ENCODE measurements at regions not wholly inside any gene's neighbourhood (a gene's known extent, or its start where the extent isn't known, plus 50 kb on each side); places are given as distances from the start of the nearest gene placed in this dataset.
A peak's percentile ranks its signal among the peaks of the same experiment; 100 is the strongest.

DNA sequence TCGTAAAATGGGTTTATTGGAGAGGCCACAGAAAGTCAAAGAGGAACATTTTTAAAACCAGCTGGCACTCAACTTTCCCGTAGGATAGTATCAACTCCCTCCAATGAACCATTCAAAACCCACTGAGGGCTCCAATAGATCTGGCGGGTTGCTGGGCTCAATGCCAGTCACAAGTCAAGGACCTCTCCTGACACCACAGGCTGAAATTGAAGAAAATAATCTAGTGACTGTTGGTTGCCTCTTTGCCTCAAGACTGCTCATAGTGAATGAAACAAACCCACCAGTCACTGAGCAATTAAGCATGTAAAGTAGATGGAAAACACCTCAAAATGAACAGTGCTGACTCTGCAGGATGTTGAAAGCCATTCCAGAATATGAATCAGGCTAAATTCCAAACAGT is 500.6 kb upstream of the AGTR1 start:
- H3K4me3 ChIP-seq = no peak overlapping the region
- TF ChIP-seq MAFK (IDR thresholded peaks at IDR 0.05; ENCODE audit: partially characterized antibody) (peak; percentile 13), ESRRA (IDR thresholded peaks at IDR 0.05; ENCODE audit: borderline replicate concordance, low read length) (no peak), EHMT2 (IDR thresholded peaks at IDR 0.05; ENCODE audit: low read depth) (no peak)
- H3K9me3 ChIP-seq = no peaks in the 10 kb centered on the region
- H3K4me2 ChIP-seq = no peak overlapping the region
- no peaks in the 10 kb centered on the region for H3K4me1 ChIP-seq
- DNase-seq (ENCODE audit: low read depth in 1 of 2, low spot score in 1 of 2) (no peak), FAIRE-seq (no peak), ATAC-seq (no peak)
- CTCF ChIA-PET = no interaction called here
- no peak overlapping the region for H3K27ac ChIP-seq
- 21% methylated on average over 3 of the region's 3 CpGs for WGBS (ENCODE audit: missing lambda C conversion rate)
- POLR2A ChIA-PET = no interaction called here

DNA sequence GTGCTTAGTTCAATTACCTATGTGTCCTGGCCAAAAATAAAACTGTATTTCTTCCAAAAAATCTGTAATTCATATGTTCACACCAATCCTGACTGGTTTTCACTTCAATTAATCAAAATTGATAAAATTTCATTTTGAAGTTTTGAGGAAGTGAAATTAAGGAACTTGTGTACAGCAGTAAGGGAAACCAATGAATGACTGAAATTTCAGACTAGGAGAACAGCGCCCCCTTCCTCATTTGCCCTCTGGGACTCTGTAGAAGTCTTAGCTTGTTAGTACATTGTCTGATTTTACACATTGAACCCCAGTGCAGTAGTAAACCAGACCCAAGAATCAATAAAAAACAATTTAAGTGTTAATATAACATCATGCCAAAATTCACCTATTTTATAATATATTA is 495.3 kb upstream of the AGTR1 start:
- no peak overlapping the region for H3K4me2 ChIP-seq
- H3K27ac ChIP-seq = no peak overlapping the region
- no peak for TF ChIP-seq EP300 (IDR thresholded peaks at IDR 0.05)
- TF ChIP-seq, protein P1, sequence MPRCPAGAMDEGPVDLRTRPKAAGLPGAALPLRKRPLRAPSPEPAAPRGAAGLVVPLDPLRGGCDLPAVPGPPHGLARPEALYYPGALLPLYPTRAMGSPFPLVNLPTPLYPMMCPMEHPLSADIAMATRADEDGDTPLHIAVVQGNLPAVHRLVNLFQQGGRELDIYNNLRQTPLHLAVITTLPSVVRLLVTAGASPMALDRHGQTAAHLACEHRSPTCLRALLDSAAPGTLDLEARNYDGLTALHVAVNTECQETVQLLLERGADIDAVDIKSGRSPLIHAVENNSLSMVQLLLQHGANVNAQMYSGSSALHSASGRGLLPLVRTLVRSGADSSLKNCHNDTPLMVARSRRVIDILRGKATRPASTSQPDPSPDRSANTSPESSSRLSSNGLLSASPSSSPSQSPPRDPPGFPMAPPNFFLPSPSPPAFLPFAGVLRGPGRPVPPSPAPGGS (IDR thresholded peaks at IDR 0.05) = no peak
- no peak for TF ChIP-seq MYC (IDR thresholded peaks at IDR 0.05; ENCODE audit: borderline replicate concordance, low read length)
- TF ChIP-seq CHD2 (IDR thresholded peaks at IDR 0.05; ENCODE audit: low read length, partially characterized antibody) = no peak
- TF ChIP-seq GATA3 (IDR thresholded peaks at IDR 0.05; ENCODE audit: borderline replicate concordance) = no peak
- TF ChIP-seq POLR2AphosphoS2 (conservative IDR thresholded peaks at IDR 0.05; ENCODE audit: low read length) = no peak
- no peak for TF ChIP-seq SMC3 (IDR thresholded peaks at IDR 0.05)
- TF ChIP-seq ZSCAN20 (CRISPR knock-in tag; IDR thresholded peaks at IDR 0.05) = no peak
- TF ChIP-seq ZFP36 (IDR thresholded peaks at IDR 0.05; ENCODE audit: borderline replicate concordance, partially characterized antibody) = no peak
- TF ChIP-seq JUN (IDR thresholded peaks at IDR 0.05) = no peak
- no peak for TF ChIP-seq ZC3H11A (IDR thresholded peaks at IDR 0.05)
- TF ChIP-seq BHLHE40 (IDR thresholded peaks at IDR 0.05; ENCODE audit: low read depth, low read length) = no peak
- no peak for TF ChIP-seq RCOR1 (IDR thresholded peaks at IDR 0.05; ENCODE audit: low read depth, low read length)
- no peak for TF ChIP-seq KDM5A (IDR thresholded peaks at IDR 0.05)
- TF ChIP-seq NPAS2 (CRISPR knock-in tag; IDR thresholded peaks at IDR 0.05; ENCODE audit: borderline replicate concordance) = no peak
- TF ChIP-seq HOXB13 (CRISPR knock-in tag; IDR thresholded peaks at IDR 0.05; ENCODE audit: low read depth) = no peak
- TF ChIP-seq, protein P2, sequence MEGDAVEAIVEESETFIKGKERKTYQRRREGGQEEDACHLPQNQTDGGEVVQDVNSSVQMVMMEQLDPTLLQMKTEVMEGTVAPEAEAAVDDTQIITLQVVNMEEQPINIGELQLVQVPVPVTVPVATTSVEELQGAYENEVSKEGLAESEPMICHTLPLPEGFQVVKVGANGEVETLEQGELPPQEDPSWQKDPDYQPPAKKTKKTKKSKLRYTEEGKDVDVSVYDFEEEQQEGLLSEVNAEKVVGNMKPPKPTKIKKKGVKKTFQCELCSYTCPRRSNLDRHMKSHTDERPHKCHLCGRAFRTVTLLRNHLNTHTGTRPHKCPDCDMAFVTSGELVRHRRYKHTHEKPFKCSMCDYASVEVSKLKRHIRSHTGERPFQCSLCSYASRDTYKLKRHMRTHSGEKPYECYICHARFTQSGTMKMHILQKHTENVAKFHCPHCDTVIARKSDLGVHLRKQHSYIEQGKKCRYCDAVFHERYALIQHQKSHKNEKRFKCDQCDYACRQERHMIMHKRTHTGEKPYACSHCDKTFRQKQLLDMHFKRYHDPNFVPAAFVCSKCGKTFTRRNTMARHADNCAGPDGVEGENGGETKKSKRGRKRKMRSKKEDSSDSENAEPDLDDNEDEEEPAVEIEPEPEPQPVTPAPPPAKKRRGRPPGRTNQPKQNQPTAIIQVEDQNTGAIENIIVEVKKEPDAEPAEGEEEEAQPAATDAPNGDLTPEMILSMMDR (IDR thresholded peaks at IDR 0.05) = no peak
- TF ChIP-seq MAFK (IDR thresholded peaks at IDR 0.05; ENCODE audit: partially characterized antibody) = no peak
- TF ChIP-seq RARB (CRISPR knock-in tag; IDR thresholded peaks at IDR 0.05) = no peak
- TF ChIP-seq, protein P3, sequence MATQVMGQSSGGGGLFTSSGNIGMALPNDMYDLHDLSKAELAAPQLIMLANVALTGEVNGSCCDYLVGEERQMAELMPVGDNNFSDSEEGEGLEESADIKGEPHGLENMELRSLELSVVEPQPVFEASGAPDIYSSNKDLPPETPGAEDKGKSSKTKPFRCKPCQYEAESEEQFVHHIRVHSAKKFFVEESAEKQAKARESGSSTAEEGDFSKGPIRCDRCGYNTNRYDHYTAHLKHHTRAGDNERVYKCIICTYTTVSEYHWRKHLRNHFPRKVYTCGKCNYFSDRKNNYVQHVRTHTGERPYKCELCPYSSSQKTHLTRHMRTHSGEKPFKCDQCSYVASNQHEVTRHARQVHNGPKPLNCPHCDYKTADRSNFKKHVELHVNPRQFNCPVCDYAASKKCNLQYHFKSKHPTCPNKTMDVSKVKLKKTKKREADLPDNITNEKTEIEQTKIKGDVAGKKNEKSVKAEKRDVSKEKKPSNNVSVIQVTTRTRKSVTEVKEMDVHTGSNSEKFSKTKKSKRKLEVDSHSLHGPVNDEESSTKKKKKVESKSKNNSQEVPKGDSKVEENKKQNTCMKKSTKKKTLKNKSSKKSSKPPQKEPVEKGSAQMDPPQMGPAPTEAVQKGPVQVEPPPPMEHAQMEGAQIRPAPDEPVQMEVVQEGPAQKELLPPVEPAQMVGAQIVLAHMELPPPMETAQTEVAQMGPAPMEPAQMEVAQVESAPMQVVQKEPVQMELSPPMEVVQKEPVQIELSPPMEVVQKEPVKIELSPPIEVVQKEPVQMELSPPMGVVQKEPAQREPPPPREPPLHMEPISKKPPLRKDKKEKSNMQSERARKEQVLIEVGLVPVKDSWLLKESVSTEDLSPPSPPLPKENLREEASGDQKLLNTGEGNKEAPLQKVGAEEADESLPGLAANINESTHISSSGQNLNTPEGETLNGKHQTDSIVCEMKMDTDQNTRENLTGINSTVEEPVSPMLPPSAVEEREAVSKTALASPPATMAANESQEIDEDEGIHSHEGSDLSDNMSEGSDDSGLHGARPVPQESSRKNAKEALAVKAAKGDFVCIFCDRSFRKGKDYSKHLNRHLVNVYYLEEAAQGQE (IDR thresholded peaks at IDR 0.05) = no peak
- DNase-seq (ENCODE audit: low read depth in 1 of 2, low spot score in 1 of 2) (no peak), FAIRE-seq (no peak), ATAC-seq (no peak)
- H3K4me3 ChIP-seq = no peak overlapping the region
- no peaks in the 10 kb centered on the region for H3K4me1 ChIP-seq
- POLR2A ChIA-PET = no interaction called here
- 7% methylated on average over 1 of the region's 1 CpG for WGBS (ENCODE audit: missing lambda C conversion rate)
- CTCF ChIA-PET = interaction anchor here (0.6 to 1.3 kb wide), 2 partner anchors 10 to 131 kb away, joined by 3 read pairs; no protein-coding TSS in a partner anchor
- no peaks in the 10 kb centered on the region for H3K9me3 ChIP-seq
